HCT116 (cell line): ENCODE measurements at regions not wholly inside any gene's neighbourhood (a gene's known extent, or its start where the extent isn't known, plus 50 kb on each side); places are given as distances from the start of the nearest gene placed in this dataset.

ENCODE experiments used
- ATAC-seq: fragments of 200-7000 bp; cut with Tn5 transposase; 2 replicates; pipeline ENCODE4 v1.9.1; 2020; ENCODE audit warnings: mild to moderate bottlenecking, moderate library complexity
- BruUV-seq: library from RNA; stranded (reverse); fragments of 400-500 nt; replicated peaks from 2 replicates; lab custom pipeline; 2021; lab: Mats Ljungman, UMichigan
- CTCF ChIA-PET: fragments of 300-600 bp; sonication (Branson Sonifier 250); formaldehyde crosslinking; loops from one replicate; lab custom pipeline; 2021; ENCODE audit warnings: antibody characterized with exemption; lab: Charles Lee
- POLR2A ChIA-PET: fragments of 300-600, 350-600 bp; sonication (Branson Sonifier 250); formaldehyde crosslinking; loops from one replicate; lab custom pipeline; 2021; ENCODE audit warnings: antibody characterized with exemption; lab: Charles Lee
- RAD21 ChIA-PET, 2 experiments: fragments of 300-600 bp; sonication (Branson Sonifier 250); formaldehyde crosslinking; loops; one replicate each; lab custom pipeline; 2023; ENCODE audit warnings: low total read pairs in 2 of 2; ENCODE audit not compliant: uncharacterized antibody in 2 of 2, unreplicated experiment in 2 of 2, low non-redundant PET in 1 of 2; lab: Charles Lee
- DNase-seq: peaks from one replicate; pipeline ENCODE4 v3.0.0-alpha.2; 2010; ENCODE audit warnings: low read depth, low spot score
- H2AFZ ChIP-seq: fragments of 200-600 bp; shearing (Covaris generic), sonication (generic); 2 replicates; pipeline ENCODE4 v1.6.1; 2017; ENCODE audit warnings: low read depth, mixed run types, mixed read lengths, antibody characterized with exemption, low read length; ENCODE audit not compliant: poor library complexity, severe bottlenecking
- H3K27ac ChIP-seq: 2 replicates; pipeline ENCODE4 v1.5.1; 2012; ENCODE audit warnings: low read depth, low read length
- H3K27me3 ChIP-seq: fragments of 200-600 bp; sonication (generic); 2 replicates; pipeline ENCODE4 v1.6.1; 2016; ENCODE audit warnings: mixed run types, low read length, mixed read lengths; ENCODE audit not compliant: insufficient read depth
- H3K36me3 ChIP-seq, 2 experiments: fragments of 200-500 bp in 1 of 2; fragments of 200-600 bp in 1 of 2; sonication (Bioruptor generic) in 1 of 2; sonication (generic) in 1 of 2; 2 replicates each; pipeline versions ENCODE4 v1.5.1 to v1.6.1; 2014 to 2016; ENCODE audit warnings: low read length in 2 of 2, inconsistent platforms in 1 of 2, mixed read lengths in 1 of 2, mixed run types in 1 of 2; ENCODE audit not compliant: insufficient read depth in 2 of 2, control insufficient read depth in 1 of 2
- H3K4me1 ChIP-seq, 2 experiments: fragments of 200-600 bp in 1 of 2; sonication (generic) in 1 of 2; 2 replicates each; pipeline versions ENCODE4 v1.5.1 to v1.6.1; 2012 to 2017; ENCODE audit warnings: low read length in 2 of 2, inconsistent platforms in 1 of 2, mild to moderate bottlenecking in 1 of 2, mixed read lengths in 1 of 2, mixed run types in 1 of 2, moderate library complexity in 1 of 2; ENCODE audit not compliant: insufficient read depth in 2 of 2, control insufficient read depth in 1 of 2
- H3K4me2 ChIP-seq: fragments of 200-600 bp; sonication (generic); 2 replicates; pipeline ENCODE4 v1.6.1; 2017; ENCODE audit warnings: mixed run types, low read length, mixed read lengths
- H3K4me3 ChIP-seq, 2 experiments: fragments of 200-600 bp in 1 of 2; sonication (generic) in 1 of 2; replicated peaks in 1 of 2; 2 replicates each; pipeline ENCODE4 v1.5.1; 2011 to 2016; ENCODE audit warnings: low read length in 2 of 2, control low read depth in 1 of 2, low read depth in 1 of 2, mild to moderate bottlenecking in 1 of 2, mixed read lengths in 1 of 2, mixed run types in 1 of 2
- H3K79me2 ChIP-seq: fragments of 200-600 bp; sonication (generic); 2 replicates; pipeline ENCODE4 v1.6.1; 2017; ENCODE audit warnings: mild to moderate bottlenecking, mixed run types, low read length, moderate library complexity, mixed read lengths; ENCODE audit not compliant: insufficient read depth
- H3K9ac ChIP-seq: fragments of 200-600 bp; sonication (generic); 2 replicates; pipeline ENCODE4 v1.6.1; 2016; ENCODE audit warnings: low read length, mixed read lengths
- H3K9me2 ChIP-seq: fragments of 200-600 bp; sonication (generic), shearing (Covaris generic); 2 replicates; pipeline ENCODE4 v1.6.1; 2017; ENCODE audit warnings: mixed run types, mild to moderate bottlenecking, moderate library complexity; ENCODE audit not compliant: insufficient read depth
- H3K9me3 ChIP-seq, 2 experiments: fragments of 200-500 bp in 1 of 2; fragments of 200-600 bp in 1 of 2; sonication (Bioruptor generic) in 1 of 2; sonication (generic) in 1 of 2; 2 replicates each; pipeline ENCODE4 v1.6.1; 2014 to 2017; ENCODE audit warnings: low read length in 2 of 2, mixed read lengths in 2 of 2, inconsistent platforms in 1 of 2, low read depth in 1 of 2, mild to moderate bottlenecking in 1 of 2, mixed run types in 1 of 2, moderate library complexity in 1 of 2; ENCODE audit not compliant: control insufficient read depth in 1 of 2, insufficient read depth in 1 of 2
- H4K20me1 ChIP-seq: fragments of 200-600 bp; sonication (generic), shearing (Covaris generic); 2 replicates; pipeline ENCODE4 v1.6.1; 2017; ENCODE audit warnings: mixed run types, mild to moderate bottlenecking, moderate library complexity; ENCODE audit not compliant: insufficient read depth
- CBX3 ChIP-seq: IDR thresholded peaks from 2 replicates; pipeline ENCODE4 v1.6.1; 2012; ENCODE audit warnings: low read depth
- CTCF ChIP-seq, 3 experiments: fragments of 200-600 bp in 1 of 3; sonication (generic) in 1 of 3; IDR thresholded peaks in 2 of 3; conservative IDR thresholded peaks in 1 of 3; 2 replicates each; pipeline ENCODE4 v1.5.1; 2012 to 2017; ENCODE audit warnings: low read depth in 2 of 3, low read length in 2 of 3, antibody characterized with exemption in 1 of 3, borderline replicate concordance in 1 of 3, control low read depth in 1 of 3, mild to moderate bottlenecking in 1 of 3, mixed read lengths in 1 of 3, mixed run types in 1 of 3, moderate library complexity in 1 of 3; ENCODE audit not compliant: insufficient read depth in 1 of 3
- FOSL1 ChIP-seq: IDR thresholded peaks from 2 replicates; pipeline ENCODE4 v1.6.1; 2012; ENCODE audit warnings: low read depth
- JUND ChIP-seq: IDR thresholded peaks from 2 replicates; pipeline ENCODE4 v1.6.1; 2012
- POLR2A ChIP-seq: IDR thresholded peaks from 2 replicates; pipeline ENCODE4 v1.7.0; 2011; ENCODE audit warnings: borderline replicate concordance; ENCODE audit not compliant: insufficient read depth, insufficient read length; ENCODE audit errors: extremely low read depth
- RAD21 ChIP-seq: IDR thresholded peaks from 2 replicates; pipeline ENCODE4 v1.6.1; 2012; ENCODE audit warnings: low read depth, mild to moderate bottlenecking
- SRF ChIP-seq: IDR thresholded peaks from 2 replicates; pipeline ENCODE4 v1.6.1; 2012; ENCODE audit warnings: low read depth
- ZFX ChIP-seq: fragments of 450-650 bp; IDR thresholded peaks from 2 replicates; pipeline ENCODE4 v1.6.1; 2017
- ZNF274 ChIP-seq: fragments of 200-500 bp; sonication (Bioruptor generic); IDR thresholded peaks from 2 replicates; pipeline ENCODE4 v1.6.1; 2014; ENCODE audit warnings: mild to moderate bottlenecking, low read depth, low read length, inconsistent platforms
- intact Hi-C: fragments of 100-400 bp; cut with micrococcal nuclease; formaldehyde crosslinking; loops from 2 replicates; pipeline ENCODE4 v1.10.0; 2022
- TF ChIP-seq, protein P1 (sequence below): IDR thresholded peaks from 2 replicates; pipeline ENCODE4 v1.6.1; 2012; ENCODE audit warnings: low read depth
- TF ChIP-seq, protein P2 (sequence below): IDR thresholded peaks from 2 replicates; pipeline ENCODE4 v1.6.1; 2012

- Histone ChIP-seq H3K9me2 (no peaks in the 10 kb centered on the region), H3K79me2 (no peaks in the 10 kb centered on the region), H3K4me3 (no peak overlapping the region), H3K27ac (no peak overlapping the region), H3K9me3 (no peaks in the 10 kb centered on the region; a peak in 1 of 4 replicates), H2AFZ (no peak overlapping the region), H4K20me1 (no peaks in the 10 kb centered on the region), H3K27me3 (no peaks in the 10 kb centered on the region), H3K36me3 (no peaks in the 10 kb centered on the region), H3K4me2 (no peak overlapping the region), H3K9ac (no peak overlapping the region), H3K4me1 (peaks cover 7 to 35% of the 10 kb centered on the region in 2 experiments)
- ATAC-seq (peak; percentile 50), DNase-seq (peak; percentile 18)
- no TSS peak for BruUV-seq
- intact Hi-C loops, result no loop called here
- ChIA-PET RAD21 (no interaction called here), CTCF (no interaction called here), POLR2A (interaction anchor here (1.5 kb wide), 1 partner anchor 36 kb away, joined by 3 read pairs; no protein-coding TSS in a partner anchor)
- TF ChIP-seq POLR2A, result no peak
- TF ChIP-seq, protein P1, sequence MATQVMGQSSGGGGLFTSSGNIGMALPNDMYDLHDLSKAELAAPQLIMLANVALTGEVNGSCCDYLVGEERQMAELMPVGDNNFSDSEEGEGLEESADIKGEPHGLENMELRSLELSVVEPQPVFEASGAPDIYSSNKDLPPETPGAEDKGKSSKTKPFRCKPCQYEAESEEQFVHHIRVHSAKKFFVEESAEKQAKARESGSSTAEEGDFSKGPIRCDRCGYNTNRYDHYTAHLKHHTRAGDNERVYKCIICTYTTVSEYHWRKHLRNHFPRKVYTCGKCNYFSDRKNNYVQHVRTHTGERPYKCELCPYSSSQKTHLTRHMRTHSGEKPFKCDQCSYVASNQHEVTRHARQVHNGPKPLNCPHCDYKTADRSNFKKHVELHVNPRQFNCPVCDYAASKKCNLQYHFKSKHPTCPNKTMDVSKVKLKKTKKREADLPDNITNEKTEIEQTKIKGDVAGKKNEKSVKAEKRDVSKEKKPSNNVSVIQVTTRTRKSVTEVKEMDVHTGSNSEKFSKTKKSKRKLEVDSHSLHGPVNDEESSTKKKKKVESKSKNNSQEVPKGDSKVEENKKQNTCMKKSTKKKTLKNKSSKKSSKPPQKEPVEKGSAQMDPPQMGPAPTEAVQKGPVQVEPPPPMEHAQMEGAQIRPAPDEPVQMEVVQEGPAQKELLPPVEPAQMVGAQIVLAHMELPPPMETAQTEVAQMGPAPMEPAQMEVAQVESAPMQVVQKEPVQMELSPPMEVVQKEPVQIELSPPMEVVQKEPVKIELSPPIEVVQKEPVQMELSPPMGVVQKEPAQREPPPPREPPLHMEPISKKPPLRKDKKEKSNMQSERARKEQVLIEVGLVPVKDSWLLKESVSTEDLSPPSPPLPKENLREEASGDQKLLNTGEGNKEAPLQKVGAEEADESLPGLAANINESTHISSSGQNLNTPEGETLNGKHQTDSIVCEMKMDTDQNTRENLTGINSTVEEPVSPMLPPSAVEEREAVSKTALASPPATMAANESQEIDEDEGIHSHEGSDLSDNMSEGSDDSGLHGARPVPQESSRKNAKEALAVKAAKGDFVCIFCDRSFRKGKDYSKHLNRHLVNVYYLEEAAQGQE, result no peak
- TF ChIP-seq, protein P2, sequence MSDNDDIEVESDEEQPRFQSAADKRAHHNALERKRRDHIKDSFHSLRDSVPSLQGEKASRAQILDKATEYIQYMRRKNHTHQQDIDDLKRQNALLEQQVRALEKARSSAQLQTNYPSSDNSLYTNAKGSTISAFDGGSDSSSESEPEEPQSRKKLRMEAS, result no peak
- TF ChIP-seq CTCF (IDR thresholded peaks at IDR 0.05 in 2 of 3, conservative IDR thresholded peaks at IDR 0.05 in 1 of 3; ENCODE audit: borderline replicate concordance in 1 of 3, insufficient read depth in 1 of 3, low read depth in 2 of 3, low read length in 2 of 3), result peak in 2 of 3 experiments; percentile 23 to 32; a peak in 2 of 6 replicates
- no peak for TF ChIP-seq ZNF274
- TF ChIP-seq FOSL1, result no peak
- TF ChIP-seq ZFX, result no peak
- TF ChIP-seq JUND, result no peak
- TF ChIP-seq CBX3, result no peak
- TF ChIP-seq SRF, result no peak
- 0 out of 2 replicates have a peak, but pooled peaks have one; percentile 11 for TF ChIP-seq RAD21
These were observed 58.0 kb downstream of the CALML3 start for GRCh38 chr10:5582736-5583135.
